ENCODE measurements at regions not wholly inside any gene's neighbourhood (a gene's known extent, or its start where the extent isn't known, plus 50 kb on each side); places are given as distances from the start of the nearest gene placed in this dataset.

GRCh38 chr14:88951370-88951769 lies 126.9 kb downstream of the TTC8 start:
- TF ChIP-seq CTCF (conservative IDR thresholded peaks at IDR 0.05; ENCODE audit: low read depth in 2 of 2) (no peak), POLR2AphosphoS5 (IDR thresholded peaks at IDR 0.05; ENCODE audit: low read depth) (no peak), EZH2phosphoT487 (IDR thresholded peaks at IDR 0.05; ENCODE audit: unreplicated experiment) (no peak), EZH2 (IDR thresholded peaks at IDR 0.05; ENCODE audit: low read depth, unreplicated experiment) (no peak), REST (IDR thresholded peaks at IDR 0.05; ENCODE audit: unreplicated experiment) (no peak), JUNB (IDR thresholded peaks at IDR 0.05; ENCODE audit: unreplicated experiment) (no peak), STAT1 (IDR thresholded peaks at IDR 0.05; ENCODE audit: unreplicated experiment) (no peak), ETS1 (IDR thresholded peaks at IDR 0.05) (no peak), CREB1 (CRISPR knock-in tag; IDR thresholded peaks at IDR 0.05; ENCODE audit: low read depth) (no peak), ZNF331 (CRISPR knock-in tag; IDR thresholded peaks at IDR 0.05; ENCODE audit: low read depth) (no peak), NANOG (IDR thresholded peaks at IDR 0.05; ENCODE audit: borderline replicate concordance) (no peak)

Data from GM23338 (cell line).